Body of pancreas (tissue), 4 donors: ENCODE measurements at regions not wholly inside any gene's neighbourhood (a gene's known extent, or its start where the extent isn't known, plus 50 kb on each side); places are given as distances from the start of the nearest gene placed in this dataset.

Experiments used
- ATAC-seq: fragments of 150-250 bp; one replicate; pipeline ENCODE4 v1.9.1; 2016
- DNase-seq, 4 donors: peaks; one replicate each; pipeline ENCODE4 v3.0.0-alpha.2; 2019
- H3K27ac ChIP-seq, 4 donors: fragments of 200-600 bp; sonication (generic); 1 replicate in 3 of 4; 2 replicates in 1 of 4; pipeline versions ENCODE4 v1.5.1 to v1.6.1; 2016 to 2019; ENCODE audit warnings: mild to moderate bottlenecking in 1 of 4, mixed read lengths in 1 of 4, moderate library complexity in 1 of 4
- H3K27me3 ChIP-seq, 2 donors: fragments of 200-600 bp; sonication (generic); one replicate each; pipeline ENCODE4 v1.6.0; 2016; ENCODE audit warnings: mild to moderate bottlenecking in 1 of 2
- H3K36me3 ChIP-seq, 2 donors: fragments of 200-600 bp; sonication (generic); replicated peaks in 1 of 2; 2 replicates each; pipeline ENCODE4 v1.5.1; 2016; ENCODE audit warnings: low read depth in 2 of 2; ENCODE audit not compliant: insufficient read depth in 1 of 2
- H3K4me1 ChIP-seq: fragments of 200-600 bp; sonication (generic); one replicate; pipeline ENCODE4 v1.6.0; 2016
- H3K4me3 ChIP-seq, 2 donors: fragments of 200-600 bp; sonication (generic); 1 replicate in 1 of 2; 2 replicates in 1 of 2; pipeline ENCODE4 v1.5.1; 2016 to 2019
- H3K9me3 ChIP-seq, 3 donors: fragments of 200-600 bp; sonication (generic); 1 replicate in 2 of 3; 2 replicates in 1 of 3; pipeline ENCODE4 v1.5.1; 2016
- CTCF ChIP-seq, 7 experiments: fragments of 450-650 bp in 4 of 7; fragments of 200-600 bp in 3 of 7; sonication (generic) in 3 of 7; IDR thresholded peaks; one replicate each; pipeline ENCODE4 v1.5.1; 2016 to 2019; ENCODE audit warnings: antibody characterized with exemption in 7 of 7
- POLR2A ChIP-seq, 3 donors: fragments of 450-650 bp; IDR thresholded peaks; one replicate each; pipeline ENCODE4 v1.6.1; 2016; ENCODE audit warnings: antibody characterized with exemption in 3 of 3, mild to moderate bottlenecking in 2 of 3
- WGBS, 2 donors: methylation state at CpG; one replicate each; pipeline ENCODE4 v1.1.5; 2017; 5-methylcytosine and 5-hydroxymethylcytosine counted together
- intact Hi-C: fragments of 100-400 bp; cut with DNase I; formaldehyde crosslinking; loops from one replicate; pipeline ENCODE4 v1.15.1; 2023

GRCh38 chr15:39022532-39023305 lies 458.1 kb upstream of the RASGRP1 start:
- no peak for ATAC-seq
- H3K27ac ChIP-seq: no peak overlapping the region
- intact Hi-C loops: no loop called here

GRCh38 chr15:39025321-39025720 lies 460.7 kb upstream of the RASGRP1 start:
- Histone ChIP-seq H3K27me3 (no peaks in the 10 kb centered on the region), H3K36me3 (no peaks in the 10 kb centered on the region), H3K4me1 (no peaks in the 10 kb centered on the region), H3K27ac (no peak overlapping the region), H3K9me3 (no peaks in the 10 kb centered on the region), H3K4me3 (no peak overlapping the region)
- no peak for TF ChIP-seq CTCF (IDR thresholded peaks at IDR 0.05)
- no peak for TF ChIP-seq POLR2A (IDR thresholded peaks at IDR 0.05)
- DNase-seq (no peak), ATAC-seq (no peak)
- WGBS, 2 donors: 85 to 87% methylated on average over 4 of the region's 4 CpGs
- intact Hi-C loops: no loop called here

More at GRCh38 chr15:39022532-39023305, 458.1 kb upstream of the RASGRP1 start:
- 83 to 88% methylated on average over 4 of the region's 4 CpGs for WGBS, 2 donors
- Histone ChIP-seq H3K4me3 (no peak overlapping the region), H3K4me1 (no peaks in the 10 kb centered on the region), H3K9me3 (no peaks in the 10 kb centered on the region), H3K36me3 (no peaks in the 10 kb centered on the region), H3K27me3 (no peaks in the 10 kb centered on the region)
- TF ChIP-seq POLR2A (IDR thresholded peaks at IDR 0.05) (no peak), CTCF (IDR thresholded peaks at IDR 0.05) (no peak)
- no peak for DNase-seq

GRCh38 chr15:39025881-39026280 lies 461.3 kb upstream of the RASGRP1 start:
- no peak for ATAC-seq

GRCh38 chr15:39028069-39028468 lies 463.5 kb upstream of the RASGRP1 start:
- Histone ChIP-seq H3K27me3 (no peaks in the 10 kb centered on the region), H3K27ac (no peak overlapping the region), H3K36me3 (no peaks in the 10 kb centered on the region), H3K9me3 (no peaks in the 10 kb centered on the region), H3K4me1 (no peaks in the 10 kb centered on the region), H3K4me3 (no peak overlapping the region)
- WGBS, 2 donors: 88 to 96% methylated on average over 3 of the region's 3 CpGs
- peak in 3 of 4 donors; percentile 7 to 45 (median 27) for DNase-seq
- no peak for ATAC-seq
- TF ChIP-seq CTCF (IDR thresholded peaks at IDR 0.05) (no peak), POLR2A (IDR thresholded peaks at IDR 0.05) (no peak)
- intact Hi-C loops: no loop called here

More at GRCh38 chr15:39025881-39026280, 461.3 kb upstream of the RASGRP1 start:
- WGBS, 2 donors: 92 to 95% methylated on average over 1 of the region's 1 CpG
- TF ChIP-seq CTCF (IDR thresholded peaks at IDR 0.05) (no peak), POLR2A (IDR thresholded peaks at IDR 0.05) (no peak)
- H3K9me3 ChIP-seq: no peaks in the 10 kb centered on the region
- H3K27me3 ChIP-seq: no peaks in the 10 kb centered on the region
- no peaks in the 10 kb centered on the region for H3K4me1 ChIP-seq
- no peak overlapping the region for H3K4me3 ChIP-seq
- H3K36me3 ChIP-seq: no peaks in the 10 kb centered on the region
- DNase-seq: no peak
- H3K27ac ChIP-seq: no peak overlapping the region
- intact Hi-C loops: no loop called here

- intact Hi-C loops: no loop called here
Observed at GRCh38 chr15:39029741-39030140, 465.1 kb upstream of the RASGRP1 start.

More at GRCh38 chr15:39029741-39030140, 465.1 kb upstream of the RASGRP1 start:
- H3K36me3 ChIP-seq: no peaks in the 10 kb centered on the region
- H3K4me3 ChIP-seq: no peak overlapping the region
- H3K4me1 ChIP-seq: no peaks in the 10 kb centered on the region
- no peaks in the 10 kb centered on the region for H3K9me3 ChIP-seq
- 78 to 83% methylated on average over 1 of the region's 1 CpG for WGBS, 2 donors
- H3K27me3 ChIP-seq: no peaks in the 10 kb centered on the region
- H3K27ac ChIP-seq: no peak overlapping the region
- ATAC-seq: no peak
- no peak for TF ChIP-seq POLR2A (IDR thresholded peaks at IDR 0.05)
- no peak for TF ChIP-seq CTCF (IDR thresholded peaks at IDR 0.05)
- no peak for DNase-seq
